Coronary artery (tissue), 2 donors: ENCODE measurements at regions not wholly inside any gene's neighbourhood (a gene's known extent, or its start where the extent isn't known, plus 50 kb on each side); places are given as distances from the start of the nearest gene placed in this dataset.

Experiments
- DNase-seq: peaks from one replicate; pipeline ENCODE4 v3.0.0-alpha.2; 2017; ENCODE audit warnings: low spot score
- H3K27ac ChIP-seq, 2 donors: fragments of 200-600 bp; sonication (generic); one replicate each; pipeline ENCODE4 v1.5.1; 2016 to 2019
- H3K4me3 ChIP-seq: fragments of 200-600 bp; sonication (generic); 2 replicates; pipeline ENCODE4 v1.5.1; 2016; ENCODE audit warnings: mild to moderate bottlenecking, moderate library complexity
- CTCF ChIP-seq: fragments of 200-600 bp; sonication (generic); IDR thresholded peaks from one replicate; pipeline ENCODE4 v1.5.1; 2019; ENCODE audit warnings: antibody characterized with exemption

- DNase-seq, result no peak
- Histone ChIP-seq H3K27ac (no peak overlapping the region), H3K4me3 (no peak overlapping the region)
- no peak for TF ChIP-seq CTCF
These were observed 315.6 kb upstream of the HAND2 start for GRCh38 chr4:173845580-173845979.

- Histone ChIP-seq H3K27ac (no peak overlapping the region), H3K4me3 (no peak overlapping the region)
- TF ChIP-seq CTCF, result no peak
- no peak for DNase-seq
These were observed 309.8 kb upstream of the HAND2 start for GRCh38 chr4:173839865-173840264.

GRCh38 chr4:173837517-173837916 lies 307.5 kb upstream of the HAND2 start:
- no peak for DNase-seq
- no peak overlapping the region for H3K27ac ChIP-seq
- H3K4me3 ChIP-seq, result no peak overlapping the region
- no peak for TF ChIP-seq CTCF

- H3K27ac ChIP-seq, result no peak overlapping the region
- no peak overlapping the region for H3K4me3 ChIP-seq
- no peak for DNase-seq
- TF ChIP-seq CTCF, result no peak
These were observed 305.9 kb upstream of the HAND2 start for GRCh38 chr4:173835903-173836302.

- Histone ChIP-seq H3K27ac (no peak overlapping the region), H3K4me3 (no peak overlapping the region)
- TF ChIP-seq CTCF, result no peak
- DNase-seq, result no peak
These were observed 304.1 kb upstream of the HAND2 start for GRCh38 chr4:173834151-173834550.

- Histone ChIP-seq H3K27ac (no peak overlapping the region), H3K4me3 (no peak overlapping the region)
- DNase-seq, result no peak
- TF ChIP-seq CTCF, result no peak
These were observed 299.5 kb upstream of the HAND2 start for GRCh38 chr4:173829565-173829964.

GRCh38 chr4:173827707-173828106 lies 297.7 kb upstream of the HAND2 start:
- TF ChIP-seq CTCF, result no peak
- no peak for DNase-seq
- Histone ChIP-seq H3K27ac (no peak overlapping the region), H3K4me3 (no peak overlapping the region)
